Activated CD4-positive, alpha-beta T cell treated with anti-CD3 and anti-CD28 coated beads for 36 hours (primary cell): ENCODE measurements at regions not wholly inside any gene's neighbourhood (a gene's known extent, or its start where the extent isn't known, plus 50 kb on each side); places are given as distances from the start of the nearest gene placed in this dataset.

Experiments
- ATAC-seq: fragments of 200-7000 bp; cut with Tn5 transposase; one replicate; pipeline ENCODE4 v1.10.0; 2021; ENCODE audit warnings: mild to moderate bottlenecking, moderate library complexity
- CTCF ChIA-PET: fragments of 350-600 bp; sonication (Branson Sonifier 250); formaldehyde crosslinking; loops from one replicate; lab custom pipeline; 2021; ENCODE audit warnings: antibody characterized with exemption; lab: Charles Lee
- POLR2A ChIA-PET: fragments of 350-600 bp; sonication (Branson Sonifier 250); formaldehyde crosslinking; loops from one replicate; lab custom pipeline; 2021; ENCODE audit warnings: antibody characterized with exemption, inconsistent platforms; lab: Charles Lee
- DNase-seq: peaks from one replicate; pipeline ENCODE4 v3.0.0-alpha.2; 2020
- H3K27ac Mint-ChIP-seq: one replicate; pipeline ENCODE4 v1.8.0; 2021; ENCODE audit warnings: mixed read lengths
- H3K27me3 Mint-ChIP-seq: one replicate; pipeline ENCODE4 v1.8.0; 2021; ENCODE audit warnings: mixed read lengths
- H3K36me3 Mint-ChIP-seq: one replicate; pipeline ENCODE4 v1.8.0; 2021; ENCODE audit warnings: low read depth, mixed read lengths
- H3K4me1 Mint-ChIP-seq: one replicate; pipeline ENCODE4 v1.8.0; 2021; ENCODE audit warnings: mixed read lengths
- H3K4me3 Mint-ChIP-seq: one replicate; pipeline ENCODE4 v1.8.0; 2021; ENCODE audit warnings: mild to moderate bottlenecking, moderate library complexity, mixed read lengths
- H3K9me3 Mint-ChIP-seq: one replicate; pipeline ENCODE4 v1.8.0; 2021; ENCODE audit warnings: low read depth, mixed read lengths
- intact Hi-C, 2 experiments: fragments of 100-400 bp; cut with DNase I in 1 of 2; cut with micrococcal nuclease in 1 of 2; formaldehyde crosslinking; loops; one replicate each; pipeline versions ENCODE4 v1.14.2 to v1.15.1; 2022 to 2024; cut with DNase I, micrococcal nuclease

- no peaks in the 10 kb centered on the region for H3K4me1 Mint-ChIP-seq
- no peak for ATAC-seq
- no peak overlapping the region for H3K27ac Mint-ChIP-seq
- no peaks in the 10 kb centered on the region for H3K36me3 Mint-ChIP-seq
- DNase-seq, result no peak
- POLR2A ChIA-PET, result no interaction called here
- no peaks in the 10 kb centered on the region for H3K9me3 Mint-ChIP-seq
- H3K4me3 Mint-ChIP-seq, result no peak overlapping the region
- CTCF ChIA-PET, result no interaction called here
- H3K27me3 Mint-ChIP-seq, result peaks cover 3% of the 10 kb centered on the region
- intact Hi-C loops, result loop anchor here in 1 of 2 experiments (5.0 kb wide), 1 partner anchor 50 kb away; the partner anchor contains the start of gene ROCK1
These were observed 51.2 kb upstream of the ROCK1 start for GRCh38 chr18:21162786-21163185.

DNA sequence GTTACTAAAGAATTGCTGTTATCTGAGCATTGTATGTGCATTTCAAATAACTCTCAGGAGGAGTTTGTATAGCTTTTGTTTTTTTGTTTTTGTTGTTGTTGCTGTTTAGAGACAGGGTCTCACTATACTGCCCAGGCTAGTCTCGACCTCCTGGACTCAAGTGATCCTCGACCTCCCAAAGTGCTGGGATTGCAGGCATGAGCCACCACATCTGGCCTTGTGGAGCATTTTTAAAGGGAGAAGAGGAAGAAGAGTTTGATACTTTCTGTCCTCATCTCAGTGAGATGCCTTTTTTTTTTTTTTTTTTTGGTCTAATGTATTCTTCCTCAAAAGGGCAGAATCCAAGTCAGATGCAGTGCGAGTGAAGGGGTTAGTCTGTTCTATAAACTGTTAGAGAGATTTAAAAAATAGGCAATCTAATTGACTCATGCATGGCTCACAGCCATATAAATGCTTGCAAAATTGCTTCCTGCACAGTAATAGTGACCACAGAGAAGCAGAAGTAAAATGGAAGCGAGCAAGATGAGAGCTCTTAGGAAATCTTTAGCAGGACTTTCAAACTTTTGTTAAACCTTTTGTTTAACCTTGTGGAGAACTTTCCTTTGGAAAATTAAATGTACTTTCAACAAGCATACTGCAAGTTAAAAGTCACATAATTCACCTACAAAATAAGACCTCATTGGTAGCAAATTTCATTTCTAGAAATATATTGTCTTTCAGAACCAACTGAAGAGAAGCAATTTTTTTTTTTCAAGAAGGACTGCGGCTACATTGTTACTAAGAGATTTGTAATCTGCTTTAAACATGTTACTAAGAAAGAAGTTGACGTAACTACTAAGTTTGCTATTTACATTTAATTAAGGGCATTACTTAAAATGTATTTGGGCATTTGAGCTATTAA, 52.3 kb upstream of the ROCK1 start:
- DNase-seq, result no peak
- ChIA-PET CTCF (interaction anchor here (0.8 kb wide), 1 partner anchor 15 kb away, joined by 3 read pairs; no protein-coding TSS in a partner anchor), POLR2A (no interaction called here)
- Mint-ChIP-seq H3K4me1 (no peaks in the 10 kb centered on the region), H3K36me3 (no peaks in the 10 kb centered on the region), H3K9me3 (no peaks in the 10 kb centered on the region), H3K27me3 (peaks cover 3% of the 10 kb centered on the region), H3K4me3 (no peak overlapping the region), H3K27ac (no peak overlapping the region)
- intact Hi-C loops, result loop anchor here in 1 of 2 experiments (5.0 kb wide), 1 partner anchor 52 kb away; the partner anchor contains the start of gene ROCK1
- no peak for ATAC-seq

DNA sequence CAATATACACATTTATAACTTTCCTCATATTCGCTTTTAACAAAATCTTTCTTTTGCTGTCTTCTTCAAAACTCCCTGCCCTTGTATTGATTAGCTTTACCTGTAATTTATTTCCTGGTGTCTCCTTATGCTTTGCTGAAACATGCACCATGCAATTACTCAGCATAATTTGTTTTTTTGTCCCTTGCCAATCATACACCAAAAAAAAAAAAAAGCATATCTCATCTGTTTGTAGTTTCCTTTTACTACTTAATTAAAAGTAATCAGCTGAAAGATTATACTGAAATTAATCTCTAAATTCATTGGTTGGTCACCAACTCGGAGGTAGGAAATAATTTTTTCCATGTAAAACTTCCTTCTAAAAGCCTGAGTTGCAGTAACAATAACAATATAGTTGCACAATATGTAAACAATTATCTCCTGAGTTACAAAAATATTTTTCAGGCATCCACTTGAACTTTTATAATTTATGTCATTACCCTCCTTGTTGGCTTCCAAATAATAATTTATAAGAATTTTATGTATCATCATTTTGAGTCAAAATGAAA, 53.0 kb upstream of the ROCK1 start:
- H3K36me3 Mint-ChIP-seq, result no peaks in the 10 kb centered on the region
- no peaks in the 10 kb centered on the region for H3K4me1 Mint-ChIP-seq
- no peaks in the 10 kb centered on the region for H3K9me3 Mint-ChIP-seq
- no peak for DNase-seq
- peaks cover 3% of the 10 kb centered on the region for H3K27me3 Mint-ChIP-seq
- ATAC-seq, result no peak
- H3K4me3 Mint-ChIP-seq, result no peak overlapping the region
- intact Hi-C loops, result loop anchor here in 1 of 2 experiments (5.0 kb wide), 1 partner anchor 52 kb away; the partner anchor contains the start of gene ROCK1
- no peak overlapping the region for H3K27ac Mint-ChIP-seq
- ChIA-PET CTCF (no interaction called here), POLR2A (no interaction called here)

- intact Hi-C loops, result no loop called here
- H3K36me3 Mint-ChIP-seq, result no peaks in the 10 kb centered on the region
- H3K9me3 Mint-ChIP-seq, result no peaks in the 10 kb centered on the region
- ATAC-seq (no peak), DNase-seq (no peak)
- no peak overlapping the region for H3K4me3 Mint-ChIP-seq
- H3K27ac Mint-ChIP-seq, result no peak overlapping the region
- peaks cover 8% of the 10 kb centered on the region for H3K27me3 Mint-ChIP-seq
- ChIA-PET CTCF (interaction anchor here (1.0 to 2.3 kb wide), 2 partner anchors 11 to 28 kb away, joined by 3 to 14 read pairs; no protein-coding TSS in a partner anchor), POLR2A (no interaction called here)
- H3K4me1 Mint-ChIP-seq, result no peaks in the 10 kb centered on the region
These were observed 56.2 kb upstream of the ROCK1 start for GRCh38 chr18:21167641-21168377.

GRCh38 chr18:21168880-21169279, 57.3 kb upstream of the ROCK1 start:
- Mint-ChIP-seq H3K9me3 (no peaks in the 10 kb centered on the region), H3K36me3 (no peaks in the 10 kb centered on the region), H3K4me3 (no peak overlapping the region), H3K4me1 (no peaks in the 10 kb centered on the region), H3K27me3 (peaks cover 8% of the 10 kb centered on the region), H3K27ac (no peak overlapping the region)
- intact Hi-C loops, result no loop called here
- ATAC-seq (no peak), DNase-seq (no peak)
- CTCF ChIA-PET, result interaction anchor here (2.3 kb wide), 1 partner anchor 10 kb away, joined by 14 read pairs; no protein-coding TSS in a partner anchor
- POLR2A ChIA-PET, result no interaction called here

DNA sequence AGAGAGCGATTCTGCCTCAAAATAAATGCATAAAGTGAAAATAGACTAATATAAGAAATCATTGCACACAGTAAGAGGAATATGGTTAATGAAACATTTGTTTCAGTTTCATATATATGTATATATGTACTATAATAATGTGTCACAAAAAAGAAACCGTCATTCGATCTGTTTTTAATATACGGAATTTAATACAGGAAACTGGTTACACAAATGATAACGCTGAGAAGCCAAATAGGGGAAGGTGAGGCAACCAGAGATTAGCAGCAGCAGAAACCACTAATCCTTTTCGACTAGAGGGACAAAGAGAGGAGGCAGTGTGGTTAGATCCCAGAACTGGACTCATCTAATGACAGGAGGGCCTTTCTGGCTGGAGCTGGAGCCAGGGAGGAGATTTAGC, 64.2 kb upstream of the GREB1L start:
- no peak for ATAC-seq
- Mint-ChIP-seq H3K36me3 (no peaks in the 10 kb centered on the region), H3K4me3 (no peak overlapping the region), H3K9me3 (no peaks in the 10 kb centered on the region), H3K27ac (no peak overlapping the region), H3K4me1 (peaks cover 4% of the 10 kb centered on the region), H3K27me3 (no peaks in the 10 kb centered on the region)
- intact Hi-C loops, result loop anchor here in 1 of 2 experiments (10.0 kb wide), 2 partner anchors 173 to 213 kb away; no protein-coding TSS in a partner anchor
- no peak for DNase-seq
- POLR2A ChIA-PET, result no interaction called here
- CTCF ChIA-PET, result interaction anchor here (1.0 to 4.3 kb wide), 2 partner anchors 17 to 125 kb away, joined by 3 to 23 read pairs; no protein-coding TSS in a partner anchor

DNA sequence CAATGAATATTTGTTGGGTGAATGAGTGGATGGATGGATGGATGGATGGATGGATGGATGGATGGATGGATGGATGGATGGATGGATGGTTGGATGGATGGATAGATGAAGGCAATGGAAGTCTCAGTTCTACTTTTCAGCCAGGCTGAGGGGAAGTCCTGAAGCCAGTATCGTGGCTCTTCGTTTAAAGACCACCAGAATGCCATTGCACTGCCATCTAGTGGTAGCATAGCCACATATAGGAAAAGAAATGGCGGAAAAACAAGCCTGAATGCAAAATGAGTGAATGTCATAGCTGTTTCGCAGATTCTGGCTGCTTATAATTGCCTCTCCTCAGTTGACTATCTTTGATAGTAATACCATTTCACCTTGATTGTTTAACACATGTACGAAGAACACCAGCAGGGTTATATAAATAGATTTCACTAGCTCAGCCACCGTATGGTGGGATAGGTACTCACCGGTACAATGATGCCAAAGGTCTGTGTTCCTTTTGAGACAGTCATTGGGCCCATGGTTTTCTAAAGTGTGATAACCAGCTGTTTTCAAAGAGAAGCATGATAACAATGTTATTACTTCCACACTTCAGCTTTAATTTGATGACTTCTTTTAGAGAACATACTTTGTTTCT, 62.3 kb upstream of the GREB1L start:
- peaks cover 4% of the 10 kb centered on the region for H3K4me1 Mint-ChIP-seq
- POLR2A ChIA-PET, result no interaction called here
- intact Hi-C loops, result loop anchor here (5.0 to 10.0 kb wide), 3 partner anchors 127 to 215 kb away; no protein-coding TSS in a partner anchor

DNA sequence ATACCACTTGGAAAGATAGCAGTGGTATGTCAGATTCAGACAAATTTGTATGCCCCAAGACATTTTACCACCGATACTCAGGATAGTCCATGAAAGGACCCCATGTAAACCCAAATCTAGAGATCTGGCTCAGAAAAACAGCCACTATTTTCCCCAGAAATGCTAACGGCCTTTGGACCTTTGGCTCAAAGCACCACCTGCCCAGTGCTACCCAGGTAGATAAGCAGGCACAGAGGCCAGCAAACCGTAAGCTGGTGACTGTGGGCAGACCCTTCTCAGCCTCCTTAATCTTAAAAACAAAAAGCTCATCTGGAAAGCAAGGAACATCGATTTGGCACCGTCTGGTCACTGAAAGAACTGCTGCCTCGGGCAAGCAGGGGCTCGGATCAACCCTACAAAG, 61.4 kb upstream of the GREB1L start:
- no peak for DNase-seq
- ChIA-PET CTCF (interaction anchor here (0.6 to 4.3 kb wide), 9 partner anchors 9 to 174 kb away, joined by 3 to 49 read pairs (median 4); no protein-coding TSS in a partner anchor), POLR2A (no interaction called here)
- peaks cover 4% of the 10 kb centered on the region for H3K4me1 Mint-ChIP-seq
- no peak overlapping the region for H3K4me3 Mint-ChIP-seq
- H3K9me3 Mint-ChIP-seq, result no peaks in the 10 kb centered on the region
- no peak overlapping the region for H3K27ac Mint-ChIP-seq
- no peaks in the 10 kb centered on the region for H3K27me3 Mint-ChIP-seq
- no peaks in the 10 kb centered on the region for H3K36me3 Mint-ChIP-seq
- no peak for ATAC-seq
- intact Hi-C loops, result loop anchor here in 1 of 2 experiments (5.0 kb wide), 1 partner anchor 128 kb away; no protein-coding TSS in a partner anchor

More for the DNA sequence above, 62.3 kb upstream of the GREB1L start:
- Mint-ChIP-seq H3K4me3 (no peak overlapping the region), H3K27ac (no peak overlapping the region), H3K9me3 (no peaks in the 10 kb centered on the region), H3K27me3 (no peaks in the 10 kb centered on the region), H3K36me3 (no peaks in the 10 kb centered on the region)
- peak; percentile 66 for DNase-seq
- ATAC-seq, result peak; percentile 71
- CTCF ChIA-PET, result interaction anchor here (0.6 to 4.3 kb wide), 16 partner anchors 8 to 192 kb away, joined by 3 to 49 read pairs (median 4); no protein-coding TSS in a partner anchor

GRCh38 chr18:21181766-21182165, 60.3 kb upstream of the GREB1L start:
- Mint-ChIP-seq H3K4me3 (no peak overlapping the region), H3K9me3 (no peaks in the 10 kb centered on the region), H3K36me3 (no peaks in the 10 kb centered on the region), H3K27me3 (no peaks in the 10 kb centered on the region), H3K27ac (no peak overlapping the region), H3K4me1 (peaks cover 4% of the 10 kb centered on the region)
- ChIA-PET POLR2A (no interaction called here), CTCF (interaction anchor here (0.7 to 4.3 kb wide), 4 partner anchors 9 to 154 kb away, joined by 4 to 49 read pairs (median 16); no protein-coding TSS in a partner anchor)
- intact Hi-C loops, result loop anchor here in 1 of 2 experiments (5.0 kb wide), 1 partner anchor 129 kb away; no protein-coding TSS in a partner anchor
- peak; percentile 11 for DNase-seq
- ATAC-seq, result no peak

DNA sequence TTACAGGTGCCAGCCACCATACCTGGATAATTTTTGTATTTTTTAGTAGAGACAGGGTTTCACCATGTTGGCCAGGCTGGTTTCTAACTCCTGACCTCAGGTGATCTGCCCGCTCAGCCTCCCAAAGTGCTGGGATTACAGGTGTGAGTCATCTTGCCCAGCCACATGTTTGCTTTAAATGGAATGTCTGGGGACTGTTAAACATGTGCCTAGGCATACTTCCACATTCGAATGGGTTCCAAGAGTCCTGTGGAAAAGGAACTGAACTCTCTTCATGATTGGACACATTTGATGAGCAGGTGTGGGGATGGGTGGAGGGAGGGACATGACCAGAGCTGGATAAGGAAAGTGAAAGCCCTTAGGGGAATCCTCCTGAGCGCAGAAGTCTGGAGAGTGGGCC, 58.4 kb upstream of the GREB1L start:
- H3K36me3 Mint-ChIP-seq, result no peaks in the 10 kb centered on the region
- ChIA-PET POLR2A (no interaction called here), CTCF (interaction anchor here (4.0 kb wide), 1 partner anchor 12 kb away, joined by 27 read pairs; no protein-coding TSS in a partner anchor)
- no peaks in the 10 kb centered on the region for H3K4me1 Mint-ChIP-seq
- DNase-seq (no peak), ATAC-seq (no peak)
- no peaks in the 10 kb centered on the region for H3K27me3 Mint-ChIP-seq
- no peak overlapping the region for H3K27ac Mint-ChIP-seq
- intact Hi-C loops, result loop anchor here in 1 of 2 experiments (5.0 kb wide), 1 partner anchor 131 kb away; no protein-coding TSS in a partner anchor
- H3K4me3 Mint-ChIP-seq, result no peak overlapping the region
- no peaks in the 10 kb centered on the region for H3K9me3 Mint-ChIP-seq
